ENCODE measurements at regions not wholly inside any gene's neighbourhood (a gene's known extent, or its start where the extent isn't known, plus 50 kb on each side); places are given as distances from the start of the nearest gene placed in this dataset.
A peak's percentile ranks its signal among the peaks of the same experiment; 100 is the strongest.

DNA sequence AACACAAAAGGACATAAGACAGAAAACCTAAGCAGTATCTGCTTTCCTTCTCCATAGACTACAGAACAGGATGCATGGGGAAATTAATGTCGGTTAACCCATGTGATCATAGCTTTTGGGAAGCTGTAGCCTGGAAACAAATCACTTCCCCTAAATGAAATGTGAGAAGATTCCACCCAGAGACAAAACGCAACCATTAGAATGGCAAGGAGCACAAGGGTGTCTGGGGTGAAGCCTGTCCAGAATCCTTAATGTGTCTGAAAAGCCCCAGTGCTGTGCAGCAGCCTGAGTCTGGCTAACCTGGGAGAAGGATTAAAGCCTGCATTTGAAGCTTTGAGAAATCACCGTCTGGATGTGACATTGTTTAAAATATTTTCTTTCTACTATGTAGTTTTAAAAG is 213.3 kb downstream of the ANKRD50 start:
- no peak for DNase-seq (ENCODE audit: extremely low read depth in 1 of 11, low read depth in 9 of 11, low spot score in 4 of 11)

DNA sequence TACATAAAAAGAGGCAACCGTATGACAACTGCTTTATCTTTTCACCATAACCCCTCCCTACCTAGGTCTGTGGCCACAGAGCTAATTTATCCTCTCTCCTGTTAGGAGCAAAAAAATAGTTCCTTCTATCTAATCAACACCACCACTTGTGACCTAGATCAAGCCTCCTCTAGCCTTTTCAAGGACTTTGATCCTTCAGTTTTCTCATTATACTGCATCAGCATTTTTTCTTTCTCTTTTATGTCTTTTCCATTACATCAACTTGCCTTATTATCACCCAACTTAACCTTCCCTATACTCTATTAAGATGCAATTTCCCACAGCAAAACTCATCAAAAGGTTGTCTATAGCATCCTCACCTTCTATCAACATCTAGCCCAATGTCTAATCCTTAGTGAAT is 211.0 kb downstream of the ANKRD50 start:
- DNase-seq (ENCODE audit: extremely low read depth in 1 of 11, low read depth in 9 of 11, low spot score in 4 of 11): no peak

DNA sequence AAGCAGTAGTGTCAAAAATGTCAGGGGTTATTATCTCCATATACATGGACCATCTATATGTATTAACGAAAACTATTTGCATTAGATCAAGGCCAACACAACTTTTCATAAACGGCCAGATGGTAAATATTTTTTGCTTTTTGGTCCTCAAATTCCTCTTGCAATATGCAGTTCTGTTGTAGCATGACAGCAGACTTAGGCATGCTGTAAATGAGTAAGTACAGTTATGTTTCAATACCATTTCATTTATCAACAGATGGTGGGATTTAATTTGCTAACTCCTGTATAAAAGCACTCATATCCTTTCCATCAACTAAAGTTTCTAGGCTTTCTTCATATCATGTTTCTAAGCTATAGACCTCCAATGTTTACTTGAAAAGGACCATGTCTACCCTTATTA is 208.1 kb downstream of the ANKRD50 start:
- no peak for DNase-seq (ENCODE audit: extremely low read depth in 1 of 11, low read depth in 9 of 11, low spot score in 4 of 11)

DNA sequence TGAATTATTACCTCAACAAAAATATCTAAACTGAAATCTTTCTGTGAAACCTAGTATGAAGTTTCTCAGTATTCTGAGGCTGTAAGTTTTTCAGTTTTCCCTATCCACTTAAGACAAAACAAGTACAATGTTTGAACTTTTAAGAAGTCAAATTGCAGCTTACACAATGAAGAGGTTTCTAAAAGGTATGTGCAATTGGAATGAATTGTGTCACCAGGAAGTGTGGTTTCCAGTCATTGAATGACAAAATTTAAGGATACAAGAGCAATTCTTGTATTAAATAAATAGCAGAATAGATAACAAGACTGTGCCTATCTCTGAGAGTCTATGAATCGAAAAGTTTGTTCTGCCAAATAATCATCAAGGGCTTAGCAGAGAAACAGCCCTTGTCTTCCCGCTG is 207.3 kb downstream of the ANKRD50 start:
- no peak for DNase-seq (ENCODE audit: extremely low read depth in 1 of 11, low read depth in 9 of 11, low spot score in 4 of 11)

DNA sequence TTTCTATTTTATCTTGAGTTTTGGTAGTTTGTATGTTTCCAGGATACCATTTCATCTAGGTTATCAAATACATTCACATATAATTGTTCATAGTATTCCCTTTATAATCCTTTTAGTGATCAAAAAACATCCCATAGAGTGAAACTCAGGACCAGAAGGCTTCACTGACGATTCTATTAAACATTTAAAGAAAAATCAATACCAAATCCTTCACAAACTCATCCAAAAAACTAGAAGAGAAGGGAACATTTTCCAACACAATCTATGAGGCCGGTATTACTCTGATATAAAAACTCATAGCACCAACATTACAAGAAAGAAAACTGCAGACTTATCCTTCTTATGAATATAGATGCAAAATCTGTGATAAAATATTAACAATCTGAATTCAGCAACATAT is 203.4 kb downstream of the ANKRD50 start:
- no peak for DNase-seq (ENCODE audit: extremely low read depth in 1 of 11, low read depth in 9 of 11, low spot score in 4 of 11)

DNA sequence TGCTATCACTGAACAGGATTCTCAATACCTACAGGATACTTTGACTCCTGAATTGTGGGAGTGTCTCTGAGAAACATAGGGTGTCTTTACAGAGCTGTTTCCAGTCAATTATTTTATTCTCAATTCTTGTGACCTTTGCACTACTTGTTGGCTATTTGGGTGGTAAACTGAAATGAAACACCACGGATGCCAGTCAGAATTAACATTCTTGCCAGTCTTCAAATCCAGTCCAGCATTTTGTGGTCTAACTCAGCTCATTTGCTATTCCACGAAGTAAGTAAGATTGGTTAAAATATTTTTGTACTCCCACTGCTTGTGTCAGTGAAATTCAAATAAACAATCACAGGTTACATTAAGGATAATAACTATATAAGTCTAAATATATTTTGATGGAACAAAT is 197.9 kb downstream of the ANKRD50 start:
- no peak for DNase-seq (ENCODE audit: extremely low read depth in 1 of 11, low read depth in 9 of 11, low spot score in 4 of 11)

DNA sequence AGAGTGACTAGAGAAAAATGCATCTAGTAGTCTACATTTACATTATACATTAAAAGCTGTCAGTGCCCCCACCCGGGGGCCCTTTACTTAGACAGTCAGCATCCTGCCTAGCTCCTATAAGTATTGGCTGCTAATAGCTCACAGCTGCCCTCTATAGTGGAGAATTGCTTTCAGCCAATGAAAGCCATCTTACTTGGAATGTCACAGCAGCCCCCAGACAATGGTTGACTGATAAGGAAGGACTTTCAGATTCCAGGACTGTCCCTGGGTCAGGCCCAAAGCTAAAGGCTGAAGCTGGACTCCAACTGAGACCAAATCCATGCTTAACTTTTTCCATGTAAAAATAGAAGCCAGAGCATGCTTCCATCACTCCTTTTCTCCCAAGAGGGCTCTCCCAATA is 196.9 kb downstream of the ANKRD50 start:
- no peak for DNase-seq (ENCODE audit: extremely low read depth in 1 of 11, low read depth in 9 of 11, low spot score in 4 of 11)

DNA sequence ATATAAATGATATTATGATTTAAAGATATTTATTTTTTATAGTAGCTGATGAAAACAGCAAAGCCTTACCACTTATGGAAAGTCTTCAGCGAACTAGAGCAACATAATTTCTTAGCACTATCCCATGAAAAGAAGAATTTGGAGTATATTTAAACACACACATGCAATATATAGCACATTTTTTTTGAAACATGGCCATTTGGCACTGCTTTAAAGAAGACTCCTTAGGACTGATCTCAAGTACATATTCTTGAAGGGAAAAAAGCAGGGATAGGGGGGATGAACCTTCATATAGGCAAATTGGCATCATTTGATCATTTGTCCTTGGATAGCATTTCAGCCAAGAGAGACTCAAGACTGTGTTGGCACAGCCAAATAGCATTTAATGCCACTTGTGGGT is 193.3 kb downstream of the ANKRD50 start:
- no peak for DNase-seq (ENCODE audit: extremely low read depth in 1 of 11, low read depth in 9 of 11, low spot score in 4 of 11)

DNA sequence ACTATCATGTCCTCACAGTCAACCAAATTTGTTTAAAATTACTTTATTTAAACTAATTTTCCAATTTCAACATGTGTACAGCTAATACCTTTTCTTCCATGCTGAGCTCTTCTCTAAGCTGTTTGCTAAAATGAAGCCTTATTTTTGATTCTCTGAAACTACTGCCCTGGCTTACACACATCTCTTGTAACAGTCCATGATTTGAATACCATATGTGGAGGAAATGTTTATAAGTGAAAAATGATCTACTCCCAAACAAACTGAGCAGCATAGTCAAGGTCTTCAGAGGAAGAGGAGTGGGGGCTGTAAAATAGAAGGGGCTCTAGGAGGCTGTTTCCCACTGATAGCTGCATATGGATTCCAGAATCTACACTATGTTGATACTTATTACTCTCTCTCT is 188.7 kb downstream of the ANKRD50 start:
- no peak for DNase-seq (ENCODE audit: extremely low read depth in 1 of 11, low read depth in 9 of 11, low spot score in 4 of 11)

DNA sequence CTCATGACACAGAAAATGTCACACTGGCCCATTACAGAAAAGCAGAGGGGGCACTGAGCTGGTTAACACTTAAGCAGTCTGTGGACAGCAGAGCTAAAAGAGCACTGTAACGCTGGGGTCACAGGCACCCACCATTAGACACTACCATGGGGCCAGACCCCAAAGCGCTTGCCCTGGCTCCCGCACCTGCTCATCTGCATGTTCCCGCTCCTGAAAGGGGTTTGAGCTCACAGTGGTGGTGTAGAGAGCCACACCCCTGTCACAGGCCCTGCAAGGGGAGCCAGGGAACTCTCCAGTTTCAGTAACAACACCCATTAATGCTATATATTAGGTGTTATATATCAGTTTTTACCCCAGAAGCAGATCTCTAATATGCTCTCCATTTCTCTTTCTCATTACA is 187.0 kb downstream of the ANKRD50 start:
- no peak for DNase-seq (ENCODE audit: extremely low read depth in 1 of 11, low read depth in 9 of 11, low spot score in 4 of 11)

DNA sequence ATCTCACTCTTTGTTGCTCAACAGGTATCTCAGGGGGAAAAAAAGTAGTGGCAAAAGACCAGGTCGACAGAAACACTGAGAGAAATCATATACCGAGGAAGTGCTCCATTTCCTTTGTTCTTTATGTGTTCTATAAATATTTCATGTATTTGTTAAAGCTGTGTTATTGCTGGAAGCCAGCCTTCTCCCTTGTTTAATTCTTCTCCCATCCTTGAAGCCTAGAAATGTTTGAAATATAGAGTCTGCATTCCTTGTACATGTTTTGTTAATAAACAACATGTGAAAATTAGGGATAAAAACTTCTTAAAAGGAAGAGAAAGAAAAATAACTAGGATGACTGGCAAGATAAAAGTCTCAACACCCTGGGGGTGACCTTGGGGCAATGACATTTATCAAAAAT is 186.2 kb downstream of the ANKRD50 start:
- DNase-seq (ENCODE audit: extremely low read depth in 1 of 11, low read depth in 9 of 11, low spot score in 4 of 11): peak in 6 of 11 donors; percentile 9 to 55 (median 32)

DNA sequence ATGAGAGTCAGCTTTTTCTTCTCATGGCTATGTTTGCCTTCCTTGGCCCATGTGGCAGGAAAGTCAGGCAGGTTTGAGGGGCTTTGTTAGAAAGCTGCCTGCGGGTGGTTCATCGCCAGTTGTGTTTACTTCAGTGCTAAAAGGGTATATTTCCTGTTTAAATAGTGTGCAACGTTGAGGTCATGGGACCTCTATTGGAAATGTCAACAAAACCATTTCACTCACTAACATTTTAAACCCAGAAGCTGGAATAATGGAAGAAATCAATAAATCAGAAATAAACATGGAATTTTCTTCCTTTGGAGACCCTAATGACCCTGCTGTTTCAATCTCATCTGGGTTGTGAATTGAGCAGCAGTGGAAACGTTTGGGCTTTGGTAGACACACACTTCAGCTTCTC is 185.8 kb downstream of the ANKRD50 start:
- DNase-seq (ENCODE audit: extremely low read depth in 1 of 11, low read depth in 9 of 11, low spot score in 4 of 11): peak in 8 of 11 donors; percentile 13 to 40 (median 21)

DNA sequence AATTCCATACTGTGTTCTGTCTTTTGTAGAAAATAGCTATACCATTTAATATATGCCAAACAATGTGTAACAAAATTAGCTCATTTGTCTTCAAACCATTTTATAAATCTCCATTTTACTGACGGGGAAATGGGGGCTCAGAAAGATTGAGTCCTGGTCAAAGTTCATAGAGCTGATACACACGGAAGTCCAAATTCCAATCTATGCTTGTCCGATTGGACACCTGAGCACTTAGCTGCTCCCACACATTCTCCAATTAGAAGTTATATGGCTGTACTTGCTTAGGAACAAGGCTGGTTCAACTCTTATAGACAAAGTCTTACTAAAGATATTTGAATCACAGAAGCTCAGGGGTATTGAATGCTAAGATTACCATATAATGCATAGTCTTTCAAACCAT is 185.2 kb downstream of the ANKRD50 start:
- no peak for DNase-seq (ENCODE audit: extremely low read depth in 1 of 11, low read depth in 9 of 11, low spot score in 4 of 11)

DNA sequence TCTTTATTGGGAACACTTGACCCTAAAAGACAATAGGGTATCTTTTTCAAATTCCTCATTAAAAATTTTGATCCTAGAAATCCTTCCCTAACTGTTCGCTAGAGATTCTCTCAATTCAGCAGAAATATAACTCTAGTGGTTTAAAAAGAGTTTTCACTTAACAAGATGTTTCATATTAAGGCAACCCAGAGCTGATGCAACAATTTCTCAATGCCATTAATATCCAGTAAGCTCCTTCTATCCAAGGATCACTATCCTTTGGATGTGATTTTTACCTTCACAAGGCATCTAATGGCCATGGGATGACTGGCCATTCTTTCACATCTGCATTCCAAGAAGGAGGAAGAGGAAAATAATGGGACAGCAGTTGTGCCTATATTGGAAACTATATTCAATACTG is 183.4 kb downstream of the ANKRD50 start:
- DNase-seq (ENCODE audit: extremely low read depth in 1 of 11, low read depth in 9 of 11, low spot score in 4 of 11): no peak

DNA sequence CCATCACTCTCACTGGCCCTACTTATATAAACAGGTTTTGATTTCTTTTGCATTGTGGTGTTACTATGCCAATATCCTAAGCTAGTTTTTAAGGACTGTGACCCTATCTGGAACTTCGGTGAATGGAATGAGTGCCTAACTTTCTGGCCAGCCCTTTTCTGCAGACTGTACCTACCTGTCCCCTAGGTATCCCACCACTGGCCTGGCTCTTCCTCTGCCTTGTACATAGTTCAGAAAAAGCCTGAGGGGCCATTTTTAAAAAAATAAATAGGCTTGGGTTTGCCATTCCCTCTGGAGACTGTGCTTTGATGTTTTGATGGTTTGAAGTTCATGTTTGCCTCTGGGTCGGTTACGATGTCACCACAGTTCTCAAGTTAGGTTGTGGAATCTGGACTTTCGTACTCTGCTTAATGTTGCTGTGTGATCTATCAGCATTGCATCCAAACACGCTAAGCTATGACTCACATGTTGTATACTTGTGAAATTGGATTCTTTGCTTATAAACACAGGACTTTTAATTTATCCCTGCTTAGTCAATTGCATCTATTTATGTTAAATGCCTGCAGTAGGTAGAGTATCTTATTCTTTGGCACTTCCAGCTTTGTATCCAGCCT is 182.0 kb downstream of the ANKRD50 start:
- DNase-seq (ENCODE audit: extremely low read depth in 1 of 11, low read depth in 9 of 11, low spot score in 4 of 11): no peak

DNA sequence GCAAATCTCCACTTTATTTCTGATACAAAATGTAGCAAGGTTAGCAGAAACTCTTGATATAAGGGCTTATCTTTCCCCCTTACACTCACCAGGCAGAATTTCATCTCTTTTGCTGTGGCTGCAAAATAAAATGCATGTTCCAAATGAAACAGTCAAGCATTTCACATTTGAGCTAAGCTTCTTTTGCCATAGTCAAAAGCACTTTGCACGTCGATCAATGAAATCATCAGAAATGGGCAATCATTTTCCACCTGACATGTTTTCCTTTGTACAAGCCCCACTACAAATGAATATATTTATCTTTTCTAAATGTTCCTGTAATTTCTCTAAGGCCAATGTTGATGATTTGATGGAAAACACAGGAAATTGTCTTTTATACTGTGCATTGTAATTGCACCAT is 178.4 kb downstream of the ANKRD50 start:
- DNase-seq (ENCODE audit: extremely low read depth in 1 of 11, low read depth in 9 of 11, low spot score in 4 of 11): no peak

DNA sequence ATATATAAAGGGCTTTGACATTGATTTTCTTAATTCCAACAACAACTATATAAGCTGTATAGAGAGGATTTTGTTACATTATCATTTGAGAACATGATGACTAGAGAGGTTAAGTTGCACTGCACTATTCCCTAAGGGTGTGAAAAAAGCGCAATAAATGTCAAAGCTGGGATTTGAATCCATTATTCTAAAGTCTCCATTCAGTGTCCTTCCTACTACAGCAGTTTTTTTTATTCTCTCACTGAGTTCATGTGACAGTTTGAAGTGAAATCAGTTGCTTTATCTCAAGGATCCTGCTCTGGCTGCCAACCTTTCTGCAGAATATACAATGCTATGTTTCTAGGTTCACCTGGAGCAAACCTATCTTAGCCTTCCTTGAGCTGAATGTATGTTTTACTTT is 177.5 kb downstream of the ANKRD50 start:
- DNase-seq (ENCODE audit: extremely low read depth in 1 of 11, low read depth in 9 of 11, low spot score in 4 of 11): no peak

DNA sequence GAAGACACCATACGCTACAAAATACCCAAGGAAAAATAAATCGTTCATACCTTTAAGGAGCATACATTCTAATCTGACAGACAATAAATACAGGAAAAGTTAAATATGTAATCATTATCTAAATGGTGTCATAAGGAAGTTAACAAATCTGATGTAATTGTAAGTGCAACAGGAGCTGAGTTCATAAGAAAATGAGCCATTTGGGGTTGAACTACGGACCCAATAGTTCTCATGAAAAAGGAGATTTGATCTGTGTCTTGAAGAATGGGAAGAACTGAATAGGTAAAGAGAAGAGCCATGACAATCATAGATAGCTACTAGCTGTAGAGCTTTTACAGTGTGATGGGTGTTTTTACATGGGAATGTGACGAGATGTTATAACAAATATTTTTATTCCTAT is 175.6 kb downstream of the ANKRD50 start:
- DNase-seq (ENCODE audit: extremely low read depth in 1 of 11, low read depth in 9 of 11, low spot score in 4 of 11): no peak

DNA sequence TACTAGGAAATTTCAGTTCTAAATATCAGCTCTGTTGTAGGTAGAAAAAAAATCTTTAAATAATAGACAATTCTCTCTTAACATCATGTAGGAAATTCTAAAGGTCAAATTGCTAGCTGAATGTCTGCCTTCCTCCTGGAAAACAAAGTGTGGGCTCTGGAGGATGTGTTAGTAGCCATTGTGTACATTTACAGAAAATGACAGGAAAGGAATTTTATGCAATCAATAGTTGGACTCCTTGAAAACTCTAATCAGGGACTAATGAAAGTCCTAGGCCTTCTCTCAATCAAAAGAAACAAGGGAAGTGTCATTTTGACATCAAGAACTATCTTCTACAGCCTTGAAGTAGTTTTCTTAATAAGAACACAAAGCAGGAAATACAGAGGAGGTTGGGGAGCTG is 174.6 kb downstream of the ANKRD50 start:
- no peak for DNase-seq (ENCODE audit: extremely low read depth in 1 of 11, low read depth in 9 of 11, low spot score in 4 of 11)

DNA sequence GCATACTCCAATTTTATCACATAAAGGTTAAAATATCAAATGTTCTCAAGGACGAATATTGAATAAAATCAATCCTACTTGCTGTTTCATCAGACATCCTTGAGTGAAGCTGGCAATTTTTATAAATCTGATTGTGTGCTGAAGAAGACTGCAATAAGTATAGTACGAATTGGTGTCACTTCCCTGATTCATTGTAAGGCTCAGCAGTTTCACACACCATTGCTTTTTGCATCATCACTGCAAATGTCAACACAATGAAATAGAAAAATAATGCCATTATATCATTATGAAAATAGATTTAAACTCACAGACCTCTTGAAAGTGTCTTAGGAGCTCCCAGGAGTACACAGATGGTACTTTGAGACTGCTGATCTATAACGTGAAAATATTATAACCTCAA is 172.5 kb downstream of the ANKRD50 start:
- DNase-seq (ENCODE audit: extremely low read depth in 1 of 11, low read depth in 9 of 11, low spot score in 4 of 11): no peak

DNA sequence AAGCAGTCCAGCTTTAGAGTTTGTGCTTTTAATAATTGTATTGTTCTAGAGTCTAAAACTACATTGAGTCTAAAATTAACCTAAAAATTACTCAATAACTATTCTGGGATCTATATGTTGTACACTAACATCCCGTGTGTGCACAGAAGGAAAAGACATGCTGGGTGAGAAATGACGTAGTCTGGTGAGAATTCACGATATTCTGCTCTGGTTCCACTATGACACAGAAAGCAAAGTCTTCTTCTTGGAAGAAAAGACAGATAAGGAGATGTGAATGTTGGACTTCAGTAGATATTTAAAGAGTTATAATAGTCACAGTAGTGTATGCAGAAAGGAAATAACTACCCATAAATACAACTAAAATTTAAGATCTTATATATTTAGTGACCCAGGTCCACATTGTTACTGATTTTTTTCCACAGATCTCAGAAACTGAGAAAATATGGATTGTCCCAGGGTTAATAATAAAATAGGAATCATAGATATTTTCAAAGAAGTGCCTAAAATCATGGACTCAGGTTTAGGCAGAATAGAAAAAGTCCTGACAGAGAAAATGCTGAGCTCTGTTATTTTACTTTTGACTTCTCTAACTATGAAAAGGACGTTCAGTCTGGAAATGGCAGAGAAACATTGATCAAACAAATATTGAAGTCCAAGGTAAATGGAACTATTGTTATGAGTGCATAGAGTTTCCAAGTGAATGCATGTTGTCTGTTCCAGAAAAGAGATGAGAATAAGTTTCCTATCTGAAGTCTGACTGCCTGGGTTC is 170.7 kb downstream of the ANKRD50 start:
- no peak for DNase-seq (ENCODE audit: extremely low read depth in 1 of 11, low read depth in 9 of 11, low spot score in 4 of 11)

Measured in renal cortex interstitium (tissue), 11 donors.